KBM-7 (cell line): ENCODE measurements at regions not wholly inside any gene's neighbourhood (a gene's known extent, or its start where the extent isn't known, plus 50 kb on each side); places are given as distances from the start of the nearest gene placed in this dataset.

Experiments
- DNase-seq: peaks from one replicate; pipeline ENCODE4 v3.0.0-alpha.2; 2015
- in situ Hi-C: fragments of 300-500 bp; cut with MboI; formaldehyde crosslinking; loops from 2 replicates; pipeline ENCODE4 v1.14.3; 2020; ENCODE audit warnings: low sequenced_read_pairs, low pct_unique_long_range_greater_than_20kb, mixed read lengths

- DNase-seq: no peak
- in situ Hi-C loops: no loop called here
Observed at GRCh38 chr2:195606179-195606578, 50.8 kb upstream of the SLC39A10 start.

- no peak for DNase-seq
- in situ Hi-C loops: no loop called here
Observed at GRCh38 chr2:195604706-195605105, 52.3 kb upstream of the SLC39A10 start.

- in situ Hi-C loops: no loop called here
- DNase-seq: no peak
Observed at GRCh38 chr2:195603998-195604397, 53.0 kb upstream of the SLC39A10 start.

- in situ Hi-C loops: no loop called here
- no peak for DNase-seq
Observed at GRCh38 chr2:195603408-195603807, 53.6 kb upstream of the SLC39A10 start.

GRCh38 chr2:195602687-195603086 is 54.3 kb upstream of the SLC39A10 start:
- in situ Hi-C loops: no loop called here
- DNase-seq: peak; percentile 33

GRCh38 chr2:195601361-195601760 is 55.7 kb upstream of the SLC39A10 start:
- no peak for DNase-seq
- in situ Hi-C loops: no loop called here

GRCh38 chr2:195600778-195601177 is 56.2 kb upstream of the SLC39A10 start:
- in situ Hi-C loops: no loop called here

GRCh38 chr2:195596840-195597239 is 60.2 kb upstream of the SLC39A10 start:
- in situ Hi-C loops: no loop called here
- DNase-seq: no peak

More at GRCh38 chr2:195600778-195601177, 56.2 kb upstream of the SLC39A10 start:
- no peak for DNase-seq

- no peak for DNase-seq
- in situ Hi-C loops: no loop called here
Observed at GRCh38 chr2:195595825-195596224, 61.2 kb upstream of the SLC39A10 start.

GRCh38 chr2:195594919-195595694 is 61.9 kb upstream of the SLC39A10 start:
- no peak for DNase-seq
- in situ Hi-C loops: no loop called here

GRCh38 chr2:195594248-195594647 is 62.8 kb upstream of the SLC39A10 start:
- no peak for DNase-seq

GRCh38 chr2:195592105-195592504 is 64.9 kb upstream of the SLC39A10 start:
- in situ Hi-C loops: no loop called here
- no peak for DNase-seq

More at GRCh38 chr2:195594248-195594647, 62.8 kb upstream of the SLC39A10 start:
- in situ Hi-C loops: no loop called here

GRCh38 chr2:195590861-195591205 is 66.2 kb upstream of the SLC39A10 start:
- in situ Hi-C loops: no loop called here
- no peak for DNase-seq

GRCh38 chr2:195590199-195590860 is 66.7 kb upstream of the SLC39A10 start:
- in situ Hi-C loops: no loop called here
- DNase-seq: no peak

- no peak for DNase-seq
Observed at GRCh38 chr2:195587966-195588365, 69.1 kb upstream of the SLC39A10 start.

GRCh38 chr2:195586062-195586714 is 70.8 kb upstream of the SLC39A10 start:
- in situ Hi-C loops: no loop called here

More at GRCh38 chr2:195587966-195588365, 69.1 kb upstream of the SLC39A10 start:
- in situ Hi-C loops: no loop called here

GRCh38 chr2:195582188-195582587 is 74.8 kb upstream of the SLC39A10 start:
- in situ Hi-C loops: no loop called here
- DNase-seq: no peak

More at GRCh38 chr2:195586062-195586714, 70.8 kb upstream of the SLC39A10 start:
- DNase-seq: no peak

GRCh38 chr2:195579776-195580555 is 77.1 kb upstream of the SLC39A10 start:
- DNase-seq: peak; percentile 91
- in situ Hi-C loops: no loop called here

GRCh38 chr2:195575879-195576401 is 81.1 kb upstream of the SLC39A10 start:
- DNase-seq: peak; percentile 73
- in situ Hi-C loops: no loop called here
